NCI-H1048 (cell line): ENCODE measurements at regions not wholly inside any gene's neighbourhood (a gene's known extent, or its start where the extent isn't known, plus 50 kb on each side); places are given as distances from the start of the nearest gene placed in this dataset.

ENCODE experiments used
- DNase-seq: peaks from one replicate; lab custom pipeline; 2025; lab: John Stamatoyannopoulos, UW

DNA sequence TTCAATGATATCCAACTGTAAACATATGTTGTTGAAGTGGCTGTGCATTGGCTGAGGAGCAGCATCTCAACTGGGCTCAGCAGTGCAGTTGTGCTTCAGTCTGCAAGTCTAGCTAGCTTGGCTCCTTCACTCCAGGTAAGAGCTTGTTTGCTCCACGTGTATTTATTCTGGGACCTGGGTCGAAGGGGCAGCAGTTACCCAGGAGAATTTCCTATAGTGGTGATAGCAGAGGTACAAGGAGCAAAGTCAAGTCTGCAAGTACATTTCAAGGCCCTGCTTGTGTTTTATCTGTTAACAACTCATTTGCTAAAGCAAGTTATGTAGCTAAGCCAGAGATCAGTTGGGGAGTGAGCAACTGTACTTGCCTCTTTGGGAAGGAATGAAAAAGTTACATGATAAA lies 286.2 kb upstream of the UMPS start:
- no peak for DNase-seq

DNA sequence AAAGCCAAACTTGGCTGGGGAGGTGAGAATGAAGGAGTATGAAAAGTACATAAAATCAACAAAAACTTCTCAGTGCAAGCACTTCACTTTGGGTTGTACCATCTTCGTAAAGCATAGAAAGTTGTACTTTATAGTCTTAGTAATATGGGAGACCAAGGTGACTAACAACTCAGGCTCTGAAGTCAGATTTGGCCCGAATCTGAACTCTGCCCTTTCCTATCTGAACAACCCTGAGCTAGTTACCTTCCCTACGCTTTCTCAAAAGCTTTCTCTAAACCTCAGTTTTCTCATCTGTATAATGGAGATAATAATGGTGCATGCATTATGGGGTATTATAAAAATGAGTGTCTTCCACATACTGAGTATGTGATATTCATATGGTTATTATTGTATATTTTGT lies 285.4 kb upstream of the UMPS start:
- no peak for DNase-seq

DNA sequence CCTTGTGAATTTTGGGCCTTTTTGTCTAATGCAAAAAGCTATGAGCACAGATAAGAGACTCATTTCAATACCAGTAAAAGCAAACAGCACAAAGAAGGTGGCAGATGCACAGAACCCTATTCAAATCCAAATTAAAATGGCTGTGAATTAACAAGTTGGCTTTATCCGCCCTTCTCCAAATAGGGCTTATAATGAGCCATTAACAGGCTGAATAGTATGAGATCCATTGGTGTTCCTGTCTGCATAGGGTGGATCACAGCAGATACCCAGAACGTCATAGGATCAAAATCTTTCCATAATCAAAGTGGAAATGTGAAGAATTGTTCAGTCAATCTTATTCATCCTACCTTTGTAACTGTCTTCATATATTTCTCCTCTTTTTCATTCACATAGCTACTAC lies 282.4 kb upstream of the UMPS start:
- DNase-seq: no peak

DNA sequence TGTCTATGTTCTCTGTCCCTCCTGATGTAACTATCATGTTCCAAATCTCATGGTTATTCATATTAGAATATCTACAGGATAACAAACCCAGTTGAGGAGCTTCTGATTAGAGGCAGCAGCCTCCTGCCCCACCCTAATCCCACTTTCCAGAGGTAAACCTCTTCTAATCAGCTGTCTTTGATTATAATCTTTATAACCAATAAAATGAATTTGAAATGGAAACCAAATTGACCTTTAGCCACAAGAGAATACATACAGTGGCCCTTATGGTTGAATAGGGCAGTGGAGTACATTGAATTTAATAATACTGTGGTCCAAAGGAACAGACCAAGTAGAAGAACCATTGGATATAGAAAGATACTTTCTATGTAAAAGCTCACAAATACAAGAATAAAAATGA lies 281.3 kb upstream of the UMPS start:
- no peak for DNase-seq

DNA sequence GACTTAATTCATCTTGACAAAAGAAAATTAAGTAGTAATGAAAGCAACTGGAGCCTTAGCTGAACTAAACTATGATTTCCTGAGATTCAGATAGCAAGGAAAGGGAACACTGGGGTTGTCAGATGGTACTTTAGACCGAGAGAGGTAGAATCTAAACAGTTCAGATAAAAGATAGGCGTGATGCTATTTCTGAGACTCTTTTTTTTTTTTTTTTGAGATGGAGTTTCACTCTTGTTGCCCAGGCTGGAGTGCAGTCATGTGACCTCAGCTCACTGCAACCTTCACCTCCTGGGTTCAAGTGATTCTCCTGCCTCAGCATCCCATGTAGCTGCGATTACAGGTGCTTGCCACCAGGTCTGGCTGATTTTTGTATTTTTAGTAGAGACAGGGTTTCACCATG lies 279.9 kb upstream of the UMPS start:
- no peak for DNase-seq

DNA sequence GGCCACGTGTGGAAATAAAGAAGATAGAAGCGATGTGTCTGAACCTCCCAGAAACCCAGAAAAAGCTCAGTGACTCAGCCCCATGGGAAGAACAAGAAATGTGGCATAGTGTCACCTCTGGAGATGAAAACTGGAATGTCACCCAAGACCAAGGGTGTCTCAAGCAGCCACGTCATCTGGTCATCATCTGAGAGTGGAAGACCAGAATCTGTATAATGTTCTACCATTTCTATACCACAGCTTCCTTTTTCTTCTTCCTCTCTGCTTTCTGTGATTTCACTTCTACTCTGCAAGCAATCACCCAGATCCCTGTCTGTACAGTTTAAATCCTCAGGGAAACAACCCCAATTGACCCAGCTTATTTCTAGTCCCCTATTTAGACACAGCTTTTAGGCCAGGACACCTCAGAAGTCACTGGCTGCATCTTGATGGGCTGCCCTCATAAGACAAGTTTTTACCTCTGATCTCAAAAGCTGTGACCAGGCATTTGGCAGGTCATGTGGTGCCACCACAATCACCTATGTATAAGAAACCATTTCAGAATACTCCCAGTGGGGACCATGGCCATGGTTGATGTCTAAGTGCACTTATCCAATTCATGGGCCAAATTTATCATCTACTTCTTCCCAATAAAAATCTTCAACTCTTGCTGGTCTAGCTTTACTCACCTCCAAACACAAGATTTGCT lies 278.5 kb upstream of the UMPS start:
- no peak for DNase-seq

DNA sequence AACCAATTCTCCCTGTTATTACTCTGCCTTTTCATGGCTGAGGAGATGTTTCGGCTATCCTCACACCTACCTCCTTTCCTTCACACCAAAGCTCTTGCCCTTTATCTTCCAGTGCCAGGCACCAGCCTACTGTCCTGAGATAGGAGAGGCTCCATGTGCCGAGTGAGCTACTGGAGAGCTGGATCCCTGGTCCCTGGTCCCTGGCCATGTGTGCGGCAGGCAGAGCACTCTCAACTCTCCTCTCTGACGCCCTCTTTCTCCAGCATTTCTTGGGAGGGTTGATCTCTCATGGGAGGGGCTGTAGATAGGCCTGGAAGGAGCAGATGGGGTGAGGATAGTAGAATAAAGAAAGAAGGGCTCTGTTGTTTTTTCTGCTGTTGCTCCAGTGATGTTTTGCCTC lies 277.1 kb upstream of the UMPS start:
- no peak for DNase-seq

DNA sequence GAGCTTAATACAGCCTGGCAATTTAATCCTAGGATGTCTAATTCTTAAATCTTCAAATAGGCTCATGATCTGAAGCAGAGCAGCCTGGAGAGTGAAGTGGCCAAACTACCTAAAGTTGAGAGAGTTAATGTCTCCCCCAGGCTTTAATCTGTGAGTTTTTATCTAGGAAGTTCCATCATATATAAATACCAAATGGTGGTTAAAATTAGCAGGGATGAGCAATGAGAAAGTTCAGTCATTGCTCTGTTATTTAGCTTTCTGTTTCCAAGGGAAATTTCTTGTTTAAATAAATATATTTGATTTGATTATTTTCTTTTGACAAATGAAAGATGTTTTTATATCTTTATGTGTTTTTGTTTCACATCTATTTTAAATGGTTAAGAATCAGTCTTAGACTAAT lies 274.4 kb upstream of the UMPS start:
- DNase-seq: no peak

DNA sequence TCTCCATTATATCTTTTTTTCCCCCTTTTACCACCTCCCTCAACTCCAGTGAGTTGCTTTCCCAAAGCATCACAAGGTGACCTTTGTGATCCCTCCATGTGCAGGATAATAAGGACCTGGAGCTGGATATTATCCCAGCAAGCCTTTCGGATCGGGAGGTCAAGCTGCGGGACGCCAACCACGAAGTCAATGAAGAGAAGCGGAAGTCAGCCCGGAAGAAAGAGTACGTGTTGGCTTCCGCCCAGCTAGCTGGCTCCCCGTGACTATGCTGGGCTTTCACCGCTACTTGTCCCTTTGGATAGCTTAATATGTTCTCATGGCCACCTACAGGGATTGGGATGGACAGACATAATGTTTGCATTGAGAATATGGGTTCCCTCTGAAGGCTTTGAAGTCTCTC lies 273.7 kb upstream of the UMPS start:
- DNase-seq: no peak

DNA sequence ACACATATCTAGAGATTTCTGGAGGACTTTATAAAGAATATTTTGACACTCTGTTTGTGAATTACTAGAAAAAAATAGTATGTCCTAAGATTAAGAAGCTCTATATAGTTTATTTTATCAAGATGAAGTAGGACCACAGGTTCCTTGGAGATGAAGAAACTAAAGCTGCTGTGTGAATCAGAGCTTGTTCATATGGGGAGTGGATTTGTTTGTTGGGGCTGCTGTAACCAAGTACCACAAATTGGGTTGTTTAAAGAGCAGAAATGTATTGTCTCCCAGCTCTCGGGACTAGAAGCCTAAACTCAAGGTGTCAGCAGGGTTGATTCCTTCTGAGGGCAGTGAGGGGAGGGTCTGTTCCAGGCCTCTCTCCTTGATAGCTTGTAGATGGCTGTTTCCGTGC lies 270.6 kb upstream of the UMPS start:
- DNase-seq: no peak

DNA sequence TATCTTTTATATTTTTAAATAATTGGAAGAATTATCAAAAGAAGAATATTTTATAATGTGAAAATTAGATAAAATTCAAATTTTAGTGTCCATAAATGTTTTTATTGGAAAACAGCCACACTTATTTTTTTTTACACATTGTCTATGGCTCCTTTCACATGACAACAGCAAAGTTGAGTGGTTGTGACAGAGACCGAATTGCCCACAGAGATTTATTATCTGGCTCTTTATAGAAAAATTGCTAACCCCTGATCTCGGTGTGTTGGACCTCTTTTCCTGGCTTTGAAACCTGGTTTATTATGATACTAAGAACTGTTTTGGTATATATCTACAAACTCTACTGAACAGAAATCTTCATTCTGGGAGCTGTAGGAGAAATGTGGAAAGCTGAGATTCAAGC lies 269.1 kb upstream of the UMPS start:
- DNase-seq: no peak

DNA sequence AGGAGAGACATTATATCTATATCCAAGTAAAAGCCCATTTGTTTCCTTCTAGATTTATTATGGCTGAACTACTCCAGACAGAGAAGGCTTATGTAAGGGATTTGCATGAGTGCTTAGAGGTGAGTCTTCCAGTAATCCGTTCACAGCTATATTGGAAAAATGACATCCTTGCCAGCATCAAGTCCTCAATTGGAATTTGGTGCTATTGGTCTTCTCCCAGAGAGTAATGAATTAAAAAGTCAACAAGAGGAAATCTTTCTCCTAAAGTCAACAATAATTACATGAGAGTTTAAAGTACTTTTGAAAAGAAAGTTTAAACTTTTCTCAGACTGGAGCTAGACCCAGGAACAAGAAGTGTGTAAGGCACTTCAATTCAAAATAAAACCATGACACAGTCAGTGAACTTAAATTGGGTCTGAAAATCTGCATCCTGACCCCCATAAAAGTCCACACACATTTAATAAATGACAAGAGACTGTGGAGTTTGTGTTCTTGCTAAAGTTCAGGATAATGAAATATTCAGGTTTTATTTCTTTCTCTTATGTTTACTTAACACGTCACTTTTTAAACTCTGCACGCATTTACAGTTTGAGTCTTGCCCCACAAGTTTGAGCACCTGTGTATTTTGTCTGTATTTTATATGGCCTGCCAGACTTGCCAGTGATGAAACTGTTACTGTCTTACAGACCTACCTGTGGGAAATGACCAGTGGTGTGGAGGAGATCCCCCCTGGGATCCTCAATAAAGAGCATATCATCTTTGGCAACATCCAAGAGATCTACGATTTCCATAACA lies 268.2 kb upstream of the UMPS start:
- DNase-seq: no peak

DNA sequence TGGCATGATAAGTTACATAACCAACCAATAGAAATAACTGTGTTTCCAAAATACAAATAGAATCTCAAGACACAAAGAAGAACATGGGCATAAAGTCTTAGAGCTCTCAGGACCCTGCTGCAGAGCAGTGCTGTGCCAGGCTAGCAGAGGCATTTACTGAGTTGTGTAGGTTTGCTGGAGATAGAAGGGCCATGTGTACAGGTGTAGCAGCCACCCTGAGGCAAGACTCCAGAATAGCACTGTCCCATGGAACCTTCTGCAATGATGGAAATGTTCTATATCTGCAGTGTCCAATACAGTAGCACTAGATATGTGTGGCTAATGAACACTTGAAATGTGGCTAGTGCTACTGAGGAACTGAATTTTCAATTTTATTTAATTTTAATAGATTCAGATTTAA lies 267.0 kb upstream of the UMPS start:
- DNase-seq: no peak

DNA sequence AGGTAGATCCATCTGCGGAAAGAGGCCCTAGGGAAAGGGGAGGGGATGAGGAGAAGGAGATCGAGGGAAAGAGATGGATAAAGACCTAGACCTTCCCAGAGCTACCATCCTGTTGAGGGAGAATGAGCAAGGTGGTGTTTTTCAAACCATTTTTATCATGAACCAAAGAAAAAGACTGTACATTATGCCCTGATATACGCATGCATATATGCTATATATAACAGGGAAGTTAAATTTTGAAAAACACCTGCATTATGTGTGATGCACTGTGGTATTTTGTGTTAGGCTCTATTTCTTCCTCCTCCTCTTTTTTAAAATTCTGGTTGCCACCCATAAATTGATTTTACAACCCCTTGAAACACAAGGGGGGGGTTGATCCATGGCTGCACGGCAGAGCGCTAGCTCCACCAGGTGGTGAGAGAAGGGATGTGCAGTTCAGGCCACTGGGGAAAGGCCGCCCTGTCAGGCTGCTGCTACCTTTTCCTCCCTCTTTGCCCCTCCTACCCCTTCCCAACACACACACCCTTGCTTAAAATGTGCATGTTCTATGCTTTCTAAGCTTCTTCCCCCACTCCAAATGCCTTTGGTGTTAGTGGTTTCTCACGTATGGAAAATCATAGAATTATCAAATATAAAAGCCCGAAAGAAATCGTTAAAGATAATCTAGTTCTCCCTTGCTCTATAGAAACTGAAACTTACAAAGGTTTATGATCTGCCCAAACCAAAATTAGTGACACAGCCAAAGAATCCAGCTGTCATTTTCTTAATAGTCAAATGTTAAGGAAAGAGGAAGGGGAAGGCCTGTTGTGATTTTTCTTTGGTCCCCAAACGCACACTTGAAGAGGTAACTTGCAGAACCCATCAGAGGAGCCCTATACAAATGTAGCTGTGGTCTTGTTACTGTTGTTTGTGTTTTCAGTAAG lies 262.0 kb upstream of the UMPS start:
- DNase-seq: peak; percentile 4

DNA sequence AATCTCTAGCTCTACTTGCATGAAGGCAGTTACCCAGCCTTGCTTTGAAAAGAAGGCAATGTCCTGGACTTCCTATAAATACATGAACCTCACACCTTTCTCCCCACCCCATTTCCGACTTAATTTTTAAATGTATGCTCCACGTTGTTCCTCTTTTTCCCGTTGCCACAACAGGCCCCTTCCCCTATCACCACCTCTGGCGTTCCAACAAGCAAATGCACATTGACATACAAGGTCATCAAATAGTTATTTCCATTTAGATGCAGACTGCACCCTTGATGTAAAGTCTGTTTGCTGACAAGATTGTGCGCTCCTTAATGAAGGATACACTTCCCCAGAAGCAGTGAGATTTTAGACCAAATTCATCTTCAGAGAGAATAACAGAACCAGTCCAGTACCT lies 260.7 kb upstream of the UMPS start:
- no peak for DNase-seq

DNA sequence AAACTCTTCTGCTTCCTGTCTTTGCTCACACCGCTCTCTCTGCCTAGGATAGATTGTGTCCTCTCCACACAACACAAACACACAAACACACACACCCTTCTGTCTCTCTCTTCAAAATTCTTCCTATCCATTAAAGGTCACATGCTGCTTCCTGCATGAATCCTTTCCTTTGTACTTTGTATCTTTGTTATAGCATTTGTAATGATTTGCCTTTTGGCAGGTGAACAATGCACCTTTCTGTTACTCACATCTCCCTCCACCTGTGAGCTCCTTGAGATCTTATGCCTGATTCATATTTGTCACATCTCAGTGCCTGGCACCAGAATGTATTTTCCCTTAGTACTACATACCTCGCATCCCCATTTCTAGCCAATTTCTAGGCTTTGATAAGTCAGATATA lies 251.4 kb upstream of the UMPS start:
- DNase-seq: no peak

DNA sequence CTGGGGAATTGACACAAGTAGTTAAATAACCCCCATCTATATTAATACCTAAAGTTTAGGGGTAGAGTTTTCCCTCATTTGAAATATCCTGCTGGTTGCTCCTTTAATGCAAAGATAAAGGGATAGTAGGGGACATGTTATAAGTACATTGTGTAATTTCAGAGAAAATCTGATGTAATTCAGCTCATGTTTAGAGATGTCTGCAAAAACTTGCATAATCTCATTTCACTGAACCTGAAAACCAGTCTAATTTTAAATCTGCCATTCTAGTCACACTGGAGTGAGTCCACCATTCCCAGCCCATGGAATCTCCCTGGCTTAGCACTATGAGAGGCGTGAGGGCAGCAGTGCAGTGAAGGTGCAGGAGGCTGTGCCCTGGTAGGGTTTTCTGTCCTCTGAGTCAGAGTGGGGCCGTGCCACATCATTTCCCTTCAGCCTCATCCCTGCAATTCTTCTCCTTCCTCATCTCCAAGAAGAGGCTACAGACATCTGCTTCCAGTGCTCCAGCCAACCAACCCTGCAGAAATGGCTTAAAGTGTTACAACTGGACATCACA lies 246.3 kb upstream of the UMPS start:
- no peak for DNase-seq

DNA sequence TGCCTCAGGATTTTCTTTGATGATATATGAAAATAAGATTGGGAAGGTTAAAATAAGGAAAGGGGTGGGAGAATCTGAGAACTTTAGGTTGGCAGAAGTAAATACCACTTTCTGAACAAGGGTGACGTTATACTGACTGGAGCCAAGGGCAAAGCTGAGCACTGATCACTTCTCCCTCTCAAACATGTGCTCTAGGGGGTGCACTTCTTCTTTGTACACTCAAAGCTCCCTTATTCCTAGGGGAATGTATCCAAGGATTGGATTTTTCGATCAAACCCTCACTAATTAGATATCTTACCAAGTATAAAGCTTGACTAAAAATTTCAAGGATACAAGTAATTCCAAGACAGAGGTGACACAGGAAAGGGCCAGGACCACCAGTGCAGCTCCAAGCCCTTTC lies 243.9 kb upstream of the UMPS start:
- no peak for DNase-seq

DNA sequence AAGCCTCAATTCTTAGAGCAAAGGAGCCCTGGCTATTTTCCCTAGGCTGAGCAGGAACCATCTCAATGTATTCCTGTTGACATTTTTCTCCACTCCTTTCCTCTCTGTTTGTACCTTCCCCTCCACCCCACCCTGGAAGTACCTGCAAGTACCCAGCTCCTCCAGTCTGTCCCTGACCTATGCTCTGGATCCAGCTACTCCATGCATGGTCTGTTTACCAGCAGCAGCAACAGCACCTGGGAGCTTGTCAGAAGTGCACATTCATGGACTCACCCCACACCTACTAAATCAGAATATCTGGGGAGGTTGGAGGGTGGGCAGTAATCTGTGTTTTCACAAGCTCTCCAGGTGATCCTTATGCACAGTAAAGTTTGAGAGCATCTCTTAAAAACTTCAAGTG lies 240.7 kb upstream of the UMPS start:
- no peak for DNase-seq

DNA sequence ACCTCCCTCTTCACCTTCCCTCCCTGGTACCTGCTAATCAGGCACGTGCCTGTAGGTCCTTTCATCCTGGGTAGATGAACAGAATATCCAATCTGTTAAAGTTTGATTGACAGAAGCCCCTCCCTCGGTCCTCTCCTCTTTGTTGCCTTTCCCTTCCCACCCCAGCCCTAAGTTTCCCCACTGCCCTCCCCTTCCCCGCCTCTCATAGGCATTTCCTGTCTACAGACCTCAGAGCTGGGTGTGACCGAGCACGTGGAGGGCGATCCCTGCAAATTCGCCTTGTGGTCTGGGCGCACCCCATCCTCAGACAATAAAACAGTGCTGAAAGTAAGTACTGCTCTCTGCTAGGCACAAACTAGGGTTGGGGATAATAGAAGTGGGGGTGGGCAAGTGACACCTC lies 239.2 kb upstream of the UMPS start:
- no peak for DNase-seq

DNA sequence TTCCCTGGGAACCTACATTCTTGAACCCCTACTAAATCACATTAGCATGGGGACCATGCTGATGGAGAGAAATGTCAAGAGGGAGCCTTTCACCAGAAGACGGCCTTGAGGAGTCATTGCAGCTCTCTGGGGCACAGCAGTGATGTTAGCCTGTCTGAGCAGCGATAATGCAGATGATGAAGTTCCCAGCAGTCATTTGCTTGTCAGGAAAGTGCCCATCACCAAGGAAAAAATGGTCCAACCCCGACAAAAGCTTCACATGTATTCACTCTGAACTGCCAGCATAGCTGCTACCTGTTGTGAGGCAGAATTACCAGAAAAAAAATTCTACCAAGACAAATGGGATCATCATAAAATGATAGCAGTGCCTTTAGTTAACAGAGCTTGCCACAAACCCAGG lies 238.4 kb upstream of the UMPS start:
- no peak for DNase-seq

DNA sequence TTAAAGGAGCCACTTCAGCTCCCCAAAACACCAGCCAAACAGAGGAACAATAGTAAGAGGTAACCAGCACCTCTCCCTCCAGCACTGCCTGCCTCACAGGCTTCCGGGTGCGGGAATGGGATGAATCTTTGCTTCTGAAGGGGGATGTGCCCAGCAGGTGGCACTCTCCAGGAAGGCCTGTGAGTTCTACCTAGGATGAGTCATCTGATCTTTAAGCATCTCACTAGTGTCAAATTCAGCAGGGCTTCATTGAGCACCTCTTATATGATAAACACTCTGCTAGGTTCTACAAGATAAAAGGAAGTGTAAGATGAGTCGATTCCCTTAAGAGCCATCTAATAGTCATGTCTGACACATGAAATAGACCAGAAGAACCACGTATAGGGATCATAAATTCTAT lies 237.4 kb upstream of the UMPS start:
- peak; percentile 1 for DNase-seq

DNA sequence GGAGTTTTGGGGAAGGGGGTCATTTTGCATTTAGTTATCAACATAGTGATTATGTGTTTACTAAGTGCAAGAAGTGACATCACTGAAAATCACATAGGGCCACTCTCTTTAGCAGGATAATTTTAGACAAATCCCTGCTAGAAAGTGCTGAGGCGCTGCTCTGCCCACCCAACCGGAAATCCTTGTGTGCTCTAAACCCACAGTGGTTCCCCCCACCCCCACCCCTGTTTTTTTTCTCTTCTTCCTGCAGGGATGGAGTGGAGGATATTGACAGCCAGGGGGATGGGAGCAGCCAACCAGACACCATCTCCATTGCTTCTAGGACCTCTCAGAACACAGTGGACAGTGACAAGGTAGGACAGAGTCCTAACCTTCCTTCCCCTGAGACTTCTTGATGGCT lies 234.2 kb upstream of the UMPS start:
- no peak for DNase-seq
